ENCODE measurements at regions not wholly inside any gene's neighbourhood (a gene's known extent, or its start where the extent isn't known, plus 50 kb on each side); places are given as distances from the start of the nearest gene placed in this dataset.
A peak's percentile ranks its signal among the peaks of the same experiment; 100 is the strongest.
"Not testable (repeated sequence)": the region's sequence is repeated elsewhere in the genome, so short reads cannot be mapped to it uniquely, and the experiment has no call there.

DNA sequence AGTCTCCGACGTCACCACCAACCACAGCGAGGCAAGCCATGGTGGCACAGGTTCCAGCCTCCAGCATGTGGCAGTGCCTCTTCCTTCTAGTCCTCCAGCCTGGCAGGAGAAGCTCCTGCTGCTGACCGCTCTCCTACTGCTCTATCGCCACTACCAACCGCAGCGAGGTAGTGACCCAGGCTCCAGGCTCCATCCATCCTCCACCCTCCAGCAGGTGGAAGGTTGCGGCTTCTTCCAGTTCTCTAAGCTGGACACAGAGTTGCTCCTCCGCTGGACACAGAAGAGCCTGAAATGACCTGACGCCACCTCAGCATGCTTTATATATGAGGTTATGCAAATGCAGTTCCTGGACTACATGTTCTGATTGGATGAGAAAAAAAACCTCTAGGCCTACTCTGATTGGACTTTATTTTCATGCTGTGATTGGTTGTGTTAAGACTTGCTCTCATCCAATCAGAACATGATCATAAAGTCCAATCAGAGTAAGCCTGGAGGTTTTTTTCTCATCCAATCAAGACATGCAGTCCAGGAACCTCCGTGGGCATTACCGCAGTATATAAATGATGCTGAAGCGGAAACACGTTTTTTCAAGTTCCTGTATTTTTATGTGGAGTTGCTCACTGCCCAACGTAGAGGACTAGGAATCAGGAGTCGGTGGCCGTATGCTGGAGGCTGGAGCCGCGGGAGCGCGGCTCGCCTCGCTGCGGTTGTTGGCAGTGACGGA is 174.7 kb downstream of the USP22 start:
- not testable (repeated sequence) for H3K27ac ChIP-seq

- H3K27ac ChIP-seq: not testable (repeated sequence)
These were observed 174.2 kb downstream of the USP22 start for GRCh38 chr17:20868662-20869007.

GRCh38 chr17:20873173-20873572 is 169.6 kb downstream of the USP22 start:
- H3K27ac ChIP-seq: not testable (repeated sequence)

DNA sequence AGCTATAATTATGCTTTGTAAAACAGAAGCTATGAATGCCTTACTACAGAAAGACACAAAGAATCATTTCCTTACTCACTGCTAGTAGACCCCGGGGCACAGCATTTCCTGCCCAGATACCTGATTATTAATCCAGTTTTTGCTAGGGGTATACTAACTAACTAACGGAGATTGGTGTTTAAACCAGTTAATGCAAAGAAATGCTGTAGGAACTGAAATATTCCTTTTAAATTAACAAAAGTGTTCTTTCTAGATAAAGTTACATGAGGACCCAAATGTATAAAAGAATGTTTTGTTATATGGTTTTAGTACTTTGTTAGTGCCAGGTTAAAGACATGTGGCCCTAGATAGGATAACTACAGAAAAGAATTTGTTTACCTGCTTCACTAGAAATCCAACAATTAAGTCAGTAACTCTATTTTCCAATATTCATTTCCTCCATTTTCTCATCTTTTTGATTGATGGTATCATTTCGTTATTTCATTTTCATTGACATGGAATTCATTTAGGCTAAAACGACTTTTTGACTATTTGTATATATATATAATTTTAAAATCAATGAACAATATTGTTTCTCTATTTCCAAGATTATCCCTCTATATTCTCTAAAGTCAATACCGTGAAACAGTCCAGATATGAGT is 169.0 kb downstream of the USP22 start:
- not testable (repeated sequence) for H3K27ac ChIP-seq

- H3K27ac ChIP-seq: not testable (repeated sequence)
These were observed 165.4 kb downstream of the USP22 start for GRCh38 chr17:20877384-20877783.

GRCh38 chr17:20890338-20890737 is 152.5 kb downstream of the USP22 start:
- H3K27ac ChIP-seq: no peak overlapping the region
- TF ChIP-seq CTCF (conservative IDR thresholded peaks at IDR 0.05): no peak

DNA sequence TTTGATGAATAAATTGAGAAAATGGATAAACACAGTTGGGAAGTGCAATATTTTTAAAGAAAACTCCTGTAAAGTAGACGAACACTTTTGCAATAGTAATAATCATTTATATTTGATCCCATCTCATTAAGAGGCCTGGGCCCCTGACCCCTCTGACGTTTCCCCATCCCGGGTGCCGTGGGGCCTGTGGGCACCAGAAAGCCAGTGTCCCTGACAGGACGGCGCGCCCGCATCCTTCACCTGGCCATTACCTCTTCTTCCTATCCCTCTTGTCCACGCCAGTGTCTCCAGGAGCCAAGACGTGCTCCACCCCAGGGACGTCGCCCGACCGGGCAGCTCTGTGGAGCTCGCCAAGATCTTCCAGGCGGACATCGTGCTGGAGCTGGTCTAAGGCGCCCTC is 147.4 kb downstream of the USP22 start:
- H3K27ac ChIP-seq: not testable (repeated sequence)

DNA sequence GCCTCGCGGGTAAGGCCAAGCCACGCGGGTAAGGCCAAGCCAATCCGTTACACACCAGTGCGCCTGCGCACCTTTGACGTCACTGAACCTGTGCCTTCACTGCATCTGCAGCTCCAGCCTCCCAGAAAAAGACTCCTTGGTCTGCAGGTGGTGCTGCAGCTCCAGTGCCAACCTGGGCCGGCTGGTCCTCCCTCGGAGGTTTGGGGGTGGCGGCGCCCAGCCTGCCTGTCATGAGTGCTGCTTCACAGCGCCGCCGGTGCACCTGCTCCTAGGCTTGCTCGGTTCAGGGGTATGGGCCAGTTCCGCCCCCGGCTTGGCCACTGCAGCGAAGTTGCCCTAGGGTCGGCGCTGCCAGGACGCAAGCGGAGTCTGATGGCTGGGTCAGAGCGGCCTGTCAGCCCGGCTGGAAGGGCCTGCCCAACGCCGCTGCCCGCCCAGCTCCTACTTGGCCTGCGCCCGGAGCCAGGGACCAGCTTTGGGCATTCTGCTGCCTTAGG is 146.6 kb downstream of the USP22 start:
- no peak for TF ChIP-seq CTCF (conservative IDR thresholded peaks at IDR 0.05)
- no peak overlapping the region for H3K27ac ChIP-seq

GRCh38 chr17:20898726-20899125 is 144.1 kb downstream of the USP22 start:
- H3K27ac ChIP-seq: not testable (repeated sequence)

GRCh38 chr17:20902496-20902895 is 140.3 kb downstream of the USP22 start:
- not testable (repeated sequence) for H3K27ac ChIP-seq

GRCh38 chr17:20903549-20903948 is 139.3 kb downstream of the USP22 start:
- H3K27ac ChIP-seq: not testable (repeated sequence)

- peak overlapping the region; percentile 52 for H3K27ac ChIP-seq
- peak; percentile 25; the same call in 1 of the 2 replicates for TF ChIP-seq CTCF (conservative IDR thresholded peaks at IDR 0.05)
These were observed 134.2 kb downstream of the USP22 start for GRCh38 chr17:20908313-20909267.
